ENCODE measurements at regions not wholly inside any gene's neighbourhood (a gene's known extent, or its start where the extent isn't known, plus 50 kb on each side); places are given as distances from the start of the nearest gene placed in this dataset.

DNA sequence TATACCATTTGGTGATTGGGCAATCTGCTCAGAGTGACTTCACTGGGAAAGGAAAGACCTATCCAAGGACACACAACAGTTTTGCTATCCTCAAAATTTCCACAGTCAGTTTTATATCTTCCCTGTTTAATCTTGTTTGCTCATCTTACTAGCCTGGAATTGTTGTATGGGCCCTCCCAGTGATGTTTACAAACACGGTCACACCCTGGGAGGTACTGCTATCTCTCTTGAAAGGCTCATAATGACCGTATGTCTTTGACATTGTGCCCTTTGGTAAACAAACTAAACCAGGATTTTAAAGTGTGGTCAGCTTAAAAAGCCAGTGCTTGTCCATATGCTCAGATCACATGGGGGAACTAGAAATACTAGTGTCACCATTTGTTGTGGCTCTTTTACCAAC, 277.0 kb downstream of the CDH2 start:
- DNase-seq: no peak

DNA sequence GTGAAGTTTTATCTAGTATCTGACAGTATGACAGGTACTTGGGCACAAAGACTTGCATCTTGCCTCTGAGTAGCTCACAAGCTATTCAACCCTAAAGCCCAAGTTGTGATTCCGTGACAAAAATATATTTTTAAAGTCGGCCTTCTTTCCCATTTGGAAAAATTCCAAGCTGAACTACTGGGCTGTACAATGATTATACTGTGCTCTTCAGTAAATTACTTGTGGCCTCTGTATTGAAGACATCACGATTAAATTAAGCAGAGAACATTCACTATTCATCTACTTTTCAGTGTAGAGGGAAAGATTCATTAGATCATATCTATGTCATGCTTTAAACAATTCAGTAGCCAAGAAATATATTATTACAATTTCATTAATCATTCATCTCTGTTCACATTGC, 282.2 kb downstream of the CDH2 start:
- DNase-seq: no peak

DNA sequence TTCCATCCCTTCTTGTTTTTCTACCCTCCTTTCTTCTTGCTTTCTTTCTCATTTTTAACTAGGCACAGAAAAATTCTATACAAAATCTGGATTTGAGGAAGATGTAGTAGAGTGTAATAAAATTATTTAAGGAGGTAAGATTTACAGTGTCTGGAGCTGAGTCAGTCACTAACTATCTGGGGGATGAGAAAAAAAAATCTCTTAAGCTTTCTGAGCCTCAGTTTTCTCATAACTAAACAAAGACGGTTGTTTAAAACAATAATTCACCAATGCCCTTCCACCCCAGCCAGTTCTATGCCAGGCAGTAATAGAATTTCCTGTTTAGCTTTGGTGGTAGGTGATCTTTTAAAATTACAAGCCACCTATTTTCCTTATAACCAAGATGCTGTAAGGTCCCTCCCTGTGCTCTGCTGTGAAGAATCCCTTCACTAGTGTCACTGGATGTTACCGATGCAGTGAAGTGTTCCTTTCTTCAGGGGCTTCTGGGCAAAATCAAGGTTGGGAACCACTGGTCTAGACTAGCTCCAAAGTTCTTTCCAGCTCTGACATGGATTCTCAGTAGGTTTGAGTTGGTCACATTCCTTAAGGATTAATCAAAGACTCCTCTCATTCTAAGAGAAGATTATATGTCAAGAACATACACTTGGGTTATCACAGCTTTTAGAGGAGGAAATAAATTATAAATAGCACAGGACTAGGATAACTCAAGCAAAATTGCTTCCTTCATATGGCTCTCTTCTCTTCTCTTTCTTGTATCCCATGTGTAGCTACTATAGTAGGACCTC, 289.0 kb downstream of the CDH2 start:
- no peak for DNase-seq

DNA sequence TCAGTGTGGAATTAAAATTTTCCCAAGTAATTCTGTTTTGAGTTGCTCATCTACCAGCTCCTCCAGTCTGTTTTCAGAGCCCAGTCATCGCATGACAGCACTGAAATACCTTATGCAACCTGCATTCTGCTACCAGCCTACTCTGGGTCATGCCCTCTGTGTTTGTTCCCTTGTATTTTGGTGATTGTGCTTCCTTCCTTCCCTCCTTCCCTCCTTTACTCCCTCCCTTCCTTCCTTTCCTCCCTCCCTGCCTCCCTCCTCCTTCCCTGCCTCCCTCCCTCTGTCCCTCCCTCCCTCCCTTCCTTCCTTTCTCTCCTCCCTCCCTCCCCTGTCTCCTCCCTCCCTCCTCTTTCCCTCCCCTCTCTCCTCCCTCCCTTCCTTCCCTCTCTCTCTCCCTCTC, 289.6 kb downstream of the CDH2 start:
- DNase-seq: no peak

DNA sequence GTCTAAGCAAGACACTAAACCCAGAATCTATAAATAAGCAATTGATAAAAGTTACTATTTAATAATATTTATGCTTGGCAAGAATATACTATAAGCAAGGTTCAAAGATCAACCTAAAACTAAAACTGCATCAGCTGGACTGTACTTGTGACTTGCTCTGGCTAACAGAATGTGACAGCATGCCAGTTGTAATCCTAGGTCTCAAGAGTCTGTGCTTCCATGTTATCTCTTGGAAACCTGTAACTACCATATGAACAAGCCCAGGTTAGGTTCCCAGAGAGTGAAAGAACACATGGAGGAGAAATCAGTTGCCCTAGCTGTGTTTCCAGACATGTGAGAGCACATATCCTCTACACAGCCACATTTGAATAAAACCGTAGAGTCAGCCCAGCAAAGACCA, 297.4 kb downstream of the CDH2 start:
- DNase-seq: no peak

DNA sequence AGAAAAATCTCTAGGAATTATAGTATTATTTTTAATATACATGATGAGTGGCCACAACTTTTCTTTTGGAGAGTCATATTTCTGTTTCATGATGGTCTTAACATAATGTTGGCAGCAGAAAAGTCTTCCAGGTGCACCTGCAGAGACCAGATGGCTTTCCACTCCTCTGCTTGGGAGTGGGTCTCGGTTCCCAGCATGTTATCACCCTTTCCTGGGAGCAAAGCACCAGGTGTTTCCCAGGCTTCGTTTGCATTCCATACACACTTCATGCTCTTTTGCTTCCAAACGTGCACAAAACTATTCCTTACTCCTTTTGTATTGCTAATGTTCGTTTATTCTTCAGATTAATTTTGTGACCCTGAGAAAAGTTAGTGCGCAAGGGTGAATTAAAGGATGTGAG, 305.2 kb downstream of the CDH2 start:
- DNase-seq: no peak

DNA sequence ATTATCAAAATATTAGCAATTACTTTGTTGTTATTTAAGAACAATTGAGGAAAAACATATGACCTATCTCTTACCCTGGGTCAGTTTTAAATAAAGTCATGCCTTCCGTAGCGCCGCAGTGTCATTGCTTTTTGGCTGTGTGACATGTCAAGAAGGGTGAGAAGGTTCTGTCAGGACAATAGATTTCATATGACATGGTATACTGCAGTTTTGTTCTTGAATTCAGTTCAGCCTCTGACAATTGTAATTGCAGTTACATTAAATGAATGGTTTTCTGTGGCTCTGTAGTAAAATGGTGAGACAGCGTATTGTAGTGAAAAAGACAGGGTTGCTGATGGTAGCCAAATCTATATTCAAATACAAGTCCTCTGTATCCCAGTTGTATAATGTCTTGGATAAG, 307.2 kb downstream of the CDH2 start:
- DNase-seq: no peak

DNA sequence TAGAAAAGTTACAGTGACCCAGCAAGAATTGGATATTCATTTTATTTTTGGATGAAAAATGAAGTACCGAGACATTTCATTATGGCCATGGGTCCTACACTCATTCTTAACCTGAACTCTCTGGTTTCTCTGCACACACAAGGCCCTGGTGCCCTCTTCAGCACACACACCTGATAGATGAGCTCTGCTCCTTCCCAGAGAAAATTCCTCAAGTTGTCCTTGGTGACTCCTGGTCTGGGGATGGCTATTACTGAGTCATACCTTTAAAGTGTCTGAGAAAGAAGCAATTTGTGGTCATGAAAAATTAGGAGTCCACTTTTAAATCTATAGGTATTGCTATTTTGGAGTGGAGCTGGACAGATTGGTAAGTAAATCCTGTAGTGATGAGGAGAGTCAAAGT, 311.5 kb downstream of the CDH2 start:
- DNase-seq: no peak

DNA sequence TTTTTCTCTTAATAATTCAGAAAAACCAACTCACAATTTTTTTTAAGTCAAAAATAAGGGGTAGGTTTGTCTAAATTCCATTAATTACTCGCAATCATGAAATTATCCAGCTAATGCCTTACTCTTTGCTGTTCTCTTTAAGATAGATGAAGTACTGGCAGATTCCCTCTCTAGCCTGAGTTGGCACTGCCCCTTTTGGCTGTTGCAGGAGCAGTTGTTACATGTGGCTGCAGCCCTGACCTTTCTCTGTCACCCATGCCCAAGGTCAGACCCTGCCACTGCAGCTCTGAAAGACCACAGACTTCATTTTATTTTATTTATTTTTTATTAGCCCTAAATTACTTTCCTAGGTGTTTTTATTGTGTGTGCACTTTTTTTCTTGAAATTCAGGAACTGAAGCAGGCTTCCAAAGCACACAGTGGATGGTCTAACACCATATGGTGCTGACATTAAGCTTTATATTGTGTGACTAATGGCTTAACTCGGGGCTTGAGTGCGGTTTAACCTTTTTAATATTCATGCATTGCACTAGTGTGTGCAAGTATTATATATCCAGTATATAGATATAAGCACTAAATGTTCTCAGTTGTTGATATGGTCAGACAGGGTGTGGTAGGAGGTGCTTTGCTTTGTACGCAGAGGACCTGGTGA, 313.0 kb downstream of the CDH2 start:
- DNase-seq: no peak

DNA sequence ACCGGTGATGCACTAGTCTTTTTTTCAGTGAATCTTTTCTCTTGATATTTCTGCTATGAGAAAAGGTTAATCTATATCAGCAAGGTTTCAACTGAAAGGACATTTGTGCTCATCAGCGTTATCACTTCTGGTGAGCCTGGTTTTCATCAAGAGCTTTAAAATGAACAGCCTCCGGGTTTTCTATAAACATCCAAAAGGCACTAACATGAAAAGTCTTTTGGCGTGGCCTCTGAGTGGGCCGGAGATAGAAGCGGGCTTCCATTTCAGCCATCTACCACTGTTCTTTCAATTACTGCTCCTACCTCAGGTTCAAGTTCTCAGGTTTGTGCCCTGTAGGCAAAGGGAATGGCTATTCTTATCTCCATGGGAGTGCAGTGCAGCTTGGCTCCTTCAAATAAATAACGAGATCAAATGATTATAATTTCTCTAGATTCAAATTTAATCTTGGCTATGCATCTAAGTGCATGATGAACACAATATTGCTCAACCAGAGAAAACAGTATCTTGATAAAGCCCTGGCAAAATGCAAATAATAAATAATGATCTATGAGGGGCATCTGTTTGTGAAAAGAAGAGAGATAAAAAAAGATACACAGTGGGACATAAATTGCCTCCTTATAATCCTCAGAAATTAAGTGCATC, 314.8 kb downstream of the CDH2 start:
- DNase-seq: no peak

DNA sequence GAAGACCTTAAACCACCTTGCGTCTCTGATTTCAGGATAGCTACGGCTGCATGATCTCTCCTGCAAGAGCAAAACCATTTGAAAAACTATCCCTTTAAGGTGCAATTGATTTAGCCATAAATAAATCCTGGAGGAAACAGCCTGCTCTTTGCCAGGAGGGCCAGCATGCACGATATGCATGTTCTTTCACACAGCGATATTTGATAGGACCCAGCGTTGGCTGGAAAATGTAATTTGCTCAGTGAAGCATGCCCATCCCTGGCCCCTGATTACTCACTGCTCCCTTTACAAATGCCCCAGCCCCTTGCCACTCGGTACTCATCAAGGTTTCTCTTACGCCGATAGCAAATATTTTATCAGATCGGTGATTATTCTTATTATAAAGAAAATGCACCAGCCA, 315.4 kb downstream of the CDH2 start:
- DNase-seq: no peak

DNA sequence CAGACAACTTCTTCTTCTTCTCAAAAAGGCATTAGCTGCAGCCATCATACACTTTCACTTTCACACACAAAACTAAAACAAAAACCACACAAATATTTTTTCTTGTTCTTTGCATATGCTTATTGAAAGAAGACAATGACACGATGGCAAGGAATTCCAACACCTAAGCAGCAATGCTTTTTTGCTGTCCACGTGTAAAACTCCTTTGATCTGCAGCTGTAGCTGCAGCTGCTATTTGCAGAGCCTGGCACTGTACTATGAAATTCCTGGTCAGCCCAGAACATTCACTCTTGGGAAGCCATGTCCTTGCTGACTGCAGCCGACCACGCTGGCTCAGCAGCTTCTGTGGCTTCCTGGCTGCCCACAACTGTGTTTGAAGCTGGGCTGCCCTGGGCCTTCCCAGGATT, 316.2 kb downstream of the CDH2 start:
- DNase-seq: no peak

DNA sequence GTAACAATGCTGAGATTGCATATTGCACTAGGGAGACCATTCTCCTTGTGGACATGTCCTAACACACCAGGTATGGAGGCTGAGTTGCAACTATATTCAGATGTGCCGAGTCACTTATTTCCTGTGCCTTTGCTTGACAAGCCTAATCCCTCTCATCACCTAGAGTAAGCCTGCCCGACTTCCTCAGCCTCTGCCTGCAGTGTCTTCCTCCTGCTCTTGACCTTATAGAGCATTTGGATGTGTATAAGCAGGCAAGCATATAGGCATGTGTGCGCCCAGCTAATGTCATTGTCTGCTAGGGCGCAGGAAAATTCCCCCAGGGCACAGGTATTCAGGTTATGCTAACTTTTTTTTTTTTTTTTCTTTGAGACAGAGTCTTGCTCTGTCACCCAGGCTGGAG, 316.9 kb downstream of the CDH2 start:
- DNase-seq: no peak

DNA sequence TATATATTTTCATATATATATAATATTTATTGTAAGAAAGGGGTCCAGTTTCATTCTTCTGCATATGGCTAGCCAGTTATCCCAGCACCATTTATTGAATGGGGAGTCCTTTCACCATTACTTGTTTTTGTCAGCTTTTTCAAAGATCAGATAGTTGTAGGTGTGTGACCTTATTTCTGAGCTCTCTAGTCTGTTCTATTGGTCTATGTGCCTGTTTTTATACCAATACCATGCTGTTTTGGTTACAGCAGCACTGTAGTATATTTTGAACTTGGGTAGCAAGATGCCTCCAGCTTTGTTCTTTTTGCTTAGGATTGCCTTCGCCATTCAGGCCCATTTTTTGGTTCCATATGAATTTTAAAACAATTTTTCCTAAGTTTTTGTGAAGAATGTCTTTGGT, 320.1 kb downstream of the CDH2 start:
- DNase-seq: no peak

DNA sequence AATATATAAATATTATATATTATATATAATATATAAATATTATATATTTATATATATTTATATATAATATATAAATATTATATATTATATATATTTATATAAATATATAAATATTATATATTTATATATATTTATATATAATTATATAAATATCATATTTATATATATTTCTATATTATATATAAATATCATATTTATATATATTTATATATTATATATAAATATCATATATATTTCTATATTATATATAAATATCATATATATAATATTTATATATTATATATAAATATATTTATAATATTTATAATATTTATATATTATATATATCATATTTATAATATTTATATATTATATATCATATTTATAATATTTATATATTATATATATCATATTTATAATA, 321.4 kb downstream of the CDH2 start:
- DNase-seq: no peak

DNA sequence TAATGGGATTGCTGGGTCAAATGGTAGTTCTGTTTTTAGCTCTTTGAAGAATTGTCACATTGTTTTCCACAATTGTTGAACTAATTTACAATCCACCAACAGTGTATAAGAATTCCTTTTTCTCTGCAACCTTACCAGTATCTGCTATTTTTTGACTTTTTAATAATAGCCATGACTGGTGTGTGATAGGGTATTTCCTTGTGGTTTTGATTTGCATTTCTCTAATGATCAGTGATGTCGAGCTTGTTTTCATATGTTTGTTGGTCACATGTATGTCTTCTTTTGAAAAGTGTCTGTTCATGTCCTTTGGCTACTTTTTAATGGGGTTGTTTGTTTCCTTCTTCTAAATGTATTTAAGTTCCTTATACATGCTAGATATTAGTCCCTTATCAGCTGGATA, 322.3 kb downstream of the CDH2 start:
- DNase-seq: no peak

DNA sequence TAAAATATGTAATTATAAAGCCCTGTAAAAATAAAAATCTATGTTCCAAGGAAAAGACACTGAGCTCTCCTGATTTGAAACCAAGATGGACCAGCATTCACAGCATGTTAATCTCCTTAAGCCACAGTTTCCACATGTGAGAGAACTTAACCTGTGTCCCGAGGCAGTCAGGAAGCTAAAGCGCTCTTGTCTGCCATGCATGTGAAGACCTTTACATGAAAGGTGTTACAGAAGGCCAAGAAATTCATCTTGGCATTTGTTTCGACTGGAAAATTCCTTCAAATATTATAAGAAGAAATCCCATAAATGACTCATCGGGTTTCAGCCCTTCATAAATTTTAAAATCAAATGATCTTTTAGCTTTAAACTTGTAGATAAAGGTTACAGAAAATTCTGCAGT, 328.6 kb downstream of the CDH2 start:
- DNase-seq: no peak

DNA sequence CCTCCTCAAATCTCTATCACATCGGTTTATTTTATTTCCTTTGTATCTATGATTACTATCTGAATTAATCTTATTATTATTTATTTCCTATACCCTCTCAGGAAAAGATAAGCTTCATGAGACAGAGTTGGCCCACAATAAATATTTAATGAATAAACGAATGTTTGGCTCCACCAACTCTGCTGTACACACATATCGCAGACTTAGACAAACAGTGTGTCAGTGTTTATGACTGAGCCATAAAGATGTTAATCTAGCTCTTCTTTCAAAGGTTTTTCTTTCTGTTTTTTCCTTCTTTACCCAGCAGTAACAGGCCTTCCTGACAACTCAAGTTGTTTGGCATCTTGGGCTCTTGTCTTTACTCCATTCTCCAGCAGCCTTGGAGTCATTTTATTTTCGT, 329.5 kb downstream of the CDH2 start:
- DNase-seq: no peak

DNA sequence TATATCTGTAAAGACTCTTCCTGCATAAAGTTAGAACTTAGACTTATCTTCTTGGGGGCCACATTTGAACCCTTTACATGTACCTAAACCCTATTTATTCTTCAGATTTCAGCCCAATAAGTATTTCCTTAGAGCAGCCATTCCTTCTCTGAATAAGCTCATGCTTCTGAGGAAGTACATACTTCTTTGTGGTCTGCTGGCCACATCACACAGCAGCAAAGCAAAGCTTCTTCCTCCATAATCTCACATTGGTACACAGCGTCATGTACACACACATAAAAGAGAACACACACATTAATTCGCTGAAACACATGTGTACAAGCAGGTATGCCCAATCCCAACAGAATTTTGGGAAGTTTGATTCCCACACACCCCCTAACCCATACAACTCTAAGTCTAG, 331.0 kb downstream of the CDH2 start:
- no peak for DNase-seq

DNA sequence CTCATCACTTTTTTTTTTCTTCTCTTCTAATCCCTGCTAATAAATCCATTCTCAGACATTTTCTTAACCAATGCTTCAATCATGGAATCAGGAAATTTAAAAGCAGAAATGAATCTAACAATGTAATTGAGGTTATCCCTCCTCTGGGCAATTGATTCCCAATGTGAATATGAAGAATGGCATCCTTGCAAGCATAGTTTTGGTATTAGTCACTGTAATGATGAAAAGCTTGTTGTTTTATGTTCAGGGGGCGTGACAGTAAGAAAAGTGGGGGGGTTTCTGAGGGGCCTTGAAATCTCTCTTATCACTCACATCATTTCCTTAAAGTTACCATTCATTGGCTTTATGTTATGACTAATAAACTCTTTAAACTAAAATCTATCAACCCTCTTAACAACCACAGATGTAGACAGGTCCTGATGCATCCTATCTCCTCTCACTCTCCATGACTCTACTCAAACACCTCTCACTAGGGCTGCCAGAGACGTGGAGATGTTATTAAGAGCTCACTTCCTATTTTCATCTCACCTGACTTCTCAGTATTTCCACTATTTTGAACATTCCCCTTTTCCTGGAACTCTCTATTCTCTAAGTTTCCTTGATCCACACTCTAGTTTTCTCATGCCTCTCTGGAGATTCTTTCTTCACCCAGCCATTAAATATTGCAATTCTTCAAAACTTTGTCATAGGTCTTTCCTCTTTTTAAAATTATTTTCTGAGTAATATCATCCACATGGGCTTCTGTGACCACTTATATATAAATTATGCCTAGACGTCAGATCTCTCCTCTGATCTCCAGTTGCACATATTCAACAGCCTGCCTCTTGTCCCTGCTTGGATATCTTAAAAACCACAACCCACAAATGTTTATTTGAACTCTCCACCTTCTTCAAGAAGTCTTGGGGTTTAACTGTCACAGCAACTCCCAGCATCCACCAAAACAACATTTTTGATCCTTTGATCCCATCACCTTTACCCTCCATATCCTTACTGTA, 332.9 kb downstream of the CDH2 start:
- peak; percentile 82 for DNase-seq

DNA sequence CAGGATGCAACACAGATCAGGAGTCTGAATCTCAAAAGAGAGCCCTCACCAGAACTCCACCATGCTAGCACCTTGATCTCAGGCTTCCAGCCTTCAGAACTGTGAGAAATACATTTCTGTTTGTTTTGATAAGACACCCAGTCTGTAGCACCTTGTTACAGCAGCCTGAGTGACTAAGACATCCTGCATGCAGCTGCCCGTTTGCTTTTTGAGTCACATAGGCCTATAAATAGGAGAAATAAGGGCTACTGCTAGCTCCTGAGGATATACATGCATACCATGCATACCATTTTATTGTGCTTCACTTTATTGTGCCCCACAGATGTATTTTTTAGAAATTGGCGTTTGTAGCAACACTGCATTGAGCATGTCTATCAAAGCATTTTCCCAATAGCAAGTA, 337.8 kb downstream of the CDH2 start:
- DNase-seq: peak; percentile 92

DNA sequence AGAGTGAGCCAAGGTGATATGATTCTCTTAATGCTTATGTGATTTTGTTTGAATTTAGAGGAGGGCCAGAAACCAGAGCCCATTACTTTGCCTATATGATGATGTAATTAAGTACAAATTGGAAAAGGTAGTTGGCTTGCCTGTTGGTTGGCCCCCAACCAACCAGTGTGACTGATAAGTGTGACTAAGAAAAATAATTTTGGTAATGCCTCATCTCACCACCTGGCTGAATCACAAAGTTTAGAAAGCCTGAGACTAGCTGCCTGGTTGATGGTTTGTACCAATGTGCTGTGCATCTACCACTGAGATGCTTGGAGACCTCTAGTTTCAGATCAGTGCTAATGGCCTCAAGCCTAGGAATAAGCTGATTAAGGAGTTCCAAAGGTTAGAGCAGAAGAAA, 338.7 kb downstream of the CDH2 start:
- DNase-seq: no peak

DNA sequence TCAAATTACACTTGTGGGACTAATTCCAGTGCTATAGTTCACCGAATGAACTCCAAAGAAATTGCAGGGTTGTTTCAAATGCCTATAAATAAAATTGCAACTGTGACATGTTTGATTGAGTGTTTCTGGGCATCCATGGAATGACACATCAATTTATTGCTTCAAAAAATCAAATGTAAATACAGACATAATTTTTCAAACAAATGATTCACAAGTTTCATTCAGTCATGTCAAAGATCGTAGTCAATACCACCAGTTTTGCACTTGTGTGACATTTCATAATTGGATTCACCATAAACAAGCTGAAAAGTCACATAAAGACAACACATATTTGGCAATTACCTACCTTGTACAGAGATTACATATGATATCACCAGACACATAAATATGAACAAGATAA, 350.8 kb downstream of the CDH2 start:
- DNase-seq: no peak

All from dermis blood vessel endothelial cell (primary cell).